ENCODE measurements at regions not wholly inside any gene's neighbourhood (a gene's known extent, or its start where the extent isn't known, plus 50 kb on each side); places are given as distances from the start of the nearest gene placed in this dataset.

DNA sequence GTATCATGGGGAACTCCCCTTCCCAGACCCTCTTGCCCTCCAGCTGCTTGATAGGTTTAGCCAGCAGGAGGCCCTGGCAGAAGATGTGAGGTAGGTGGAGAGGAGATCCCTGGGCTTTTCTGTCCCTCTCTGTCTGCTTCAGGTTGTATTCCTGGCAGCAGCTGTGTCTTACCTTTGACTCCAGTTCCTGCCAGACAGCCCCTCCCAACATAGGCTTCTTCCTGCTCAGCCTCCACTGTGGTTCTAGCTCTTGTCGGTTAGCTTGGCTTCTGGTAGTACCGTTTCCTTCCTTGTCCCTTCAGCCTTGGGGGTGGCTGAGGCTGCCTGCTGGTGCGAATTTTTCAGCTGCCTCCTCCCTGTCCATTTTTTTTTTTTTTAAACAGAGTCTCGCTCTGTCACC lies 215.7 kb upstream of the CRY1 start:
- Histone ChIP-seq H2AFZ (ENCODE audit: low read depth, low read length) (no peak overlapping the region), H2AK5ac (ENCODE audit: low read length, severe bottlenecking) (no peak overlapping the region), H3K4me3 (ENCODE audit: insufficient read depth in 1 of 2, low read depth in 1 of 2, low read length in 2 of 2) (no peak overlapping the region), H3K4me1 (ENCODE audit: control insufficient read depth, insufficient read depth, low read depth, low read length) (peaks cover 2% of the 10 kb centered on the region), H3K4ac (ENCODE audit: low read depth in 1 of 2, low read length in 2 of 2) (no peak overlapping the region), H4K8ac (ENCODE audit: low read length) (no peak overlapping the region), H3K9ac (ENCODE audit: low read length) (no peak overlapping the region), H3K27me3 (ENCODE audit: control insufficient read depth in 1 of 2, insufficient read depth in 1 of 2, low read length in 2 of 2) (peaks cover 11 to 42% of the 10 kb centered on the region in 2 experiments), H2BK12ac (ENCODE audit: low read length in 2 of 2) (no peak overlapping the region), H3K36me3 (ENCODE audit: control insufficient read depth in 1 of 2, insufficient read depth in 2 of 2, low read depth in 1 of 2, low read length in 2 of 2) (no peaks in the 10 kb centered on the region), H3K4me2 (ENCODE audit: low read length, poor library complexity, severe bottlenecking) (no peak overlapping the region), H3K18ac (ENCODE audit: low read depth in 1 of 2, low read length in 2 of 2) (no peak overlapping the region), H3K79me1 (replicated peaks; ENCODE audit: low read length, poor library complexity, severe bottlenecking) (no peaks in the 10 kb centered on the region), H2BK5ac (ENCODE audit: low read depth, low read length, poor library complexity, severe bottlenecking) (no peak overlapping the region), H2BK120ac (ENCODE audit: low read depth, low read length) (no peak overlapping the region), H4K91ac (ENCODE audit: low read length) (no peak overlapping the region), H3K27ac (ENCODE audit: low read length, poor library complexity, severe bottlenecking) (no peak overlapping the region), H3K14ac (ENCODE audit: low read length in 2 of 2) (no peak overlapping the region), H3K23ac (ENCODE audit: low read length in 2 of 2) (no peak overlapping the region), H3K9me3 (ENCODE audit: control insufficient read depth, low read length) (no peaks in the 10 kb centered on the region), H2BK15ac (ENCODE audit: low read depth, poor library complexity, severe bottlenecking) (no peak overlapping the region)
- no peak for DNase-seq
- 83% methylated on average over 4 of the region's 4 CpGs for WGBS

DNA sequence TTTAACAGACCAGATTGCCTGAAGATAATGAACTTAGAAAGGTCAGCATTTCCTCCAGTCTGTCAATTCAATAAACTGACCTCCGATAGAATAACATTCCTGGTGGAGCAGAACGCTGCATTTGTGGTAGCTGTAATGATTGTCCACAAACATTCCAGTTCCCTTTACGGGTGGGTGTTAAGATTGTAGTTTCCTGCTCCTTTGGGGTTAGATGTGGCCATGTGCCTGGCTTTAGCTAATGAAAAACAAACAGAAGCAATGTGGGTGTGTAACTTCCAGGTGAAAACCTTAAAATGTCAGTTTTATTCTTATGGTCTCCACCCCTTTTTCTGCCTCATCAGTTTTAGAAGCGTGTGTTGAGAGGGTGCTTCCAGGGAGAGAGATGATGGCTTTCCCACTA lies 217.3 kb upstream of the CRY1 start:
- Histone ChIP-seq H3K36me3 (ENCODE audit: control insufficient read depth in 1 of 2, insufficient read depth in 2 of 2, low read depth in 1 of 2, low read length in 2 of 2) (no peaks in the 10 kb centered on the region), H4K91ac (ENCODE audit: low read length) (no peak overlapping the region), H3K79me1 (replicated peaks; ENCODE audit: low read length, poor library complexity, severe bottlenecking) (no peaks in the 10 kb centered on the region), H2BK5ac (ENCODE audit: low read depth, low read length, poor library complexity, severe bottlenecking) (no peak overlapping the region), H3K9ac (ENCODE audit: low read length) (no peak overlapping the region), H2AFZ (ENCODE audit: low read depth, low read length) (no peak overlapping the region), H3K14ac (ENCODE audit: low read length in 2 of 2) (no peak overlapping the region), H3K4ac (ENCODE audit: low read depth in 1 of 2, low read length in 2 of 2) (no peak overlapping the region), H3K18ac (ENCODE audit: low read depth in 1 of 2, low read length in 2 of 2) (no peak overlapping the region), H2BK120ac (ENCODE audit: low read depth, low read length) (no peak overlapping the region), H3K27ac (ENCODE audit: low read length, poor library complexity, severe bottlenecking) (no peak overlapping the region), H3K4me2 (ENCODE audit: low read length, poor library complexity, severe bottlenecking) (no peak overlapping the region), H2BK15ac (ENCODE audit: low read depth, poor library complexity, severe bottlenecking) (no peak overlapping the region), H3K27me3 (ENCODE audit: control insufficient read depth in 1 of 2, insufficient read depth in 1 of 2, low read length in 2 of 2) (peaks cover 25 to 58% of the 10 kb centered on the region in 2 experiments), H3K9me3 (ENCODE audit: control insufficient read depth, low read length) (no peaks in the 10 kb centered on the region), H2BK12ac (ENCODE audit: low read length in 2 of 2) (no peak overlapping the region), H3K23ac (ENCODE audit: low read length in 2 of 2) (no peak overlapping the region), H3K4me3 (ENCODE audit: insufficient read depth in 1 of 2, low read depth in 1 of 2, low read length in 2 of 2) (no peak overlapping the region), H2AK5ac (ENCODE audit: low read length, severe bottlenecking) (no peak overlapping the region), H4K8ac (ENCODE audit: low read length) (no peak overlapping the region), H3K4me1 (ENCODE audit: control insufficient read depth, insufficient read depth, low read depth, low read length) (no peaks in the 10 kb centered on the region)
- WGBS, result 60% methylated on average over 4 of the region's 4 CpGs
- DNase-seq, result no peak

DNA sequence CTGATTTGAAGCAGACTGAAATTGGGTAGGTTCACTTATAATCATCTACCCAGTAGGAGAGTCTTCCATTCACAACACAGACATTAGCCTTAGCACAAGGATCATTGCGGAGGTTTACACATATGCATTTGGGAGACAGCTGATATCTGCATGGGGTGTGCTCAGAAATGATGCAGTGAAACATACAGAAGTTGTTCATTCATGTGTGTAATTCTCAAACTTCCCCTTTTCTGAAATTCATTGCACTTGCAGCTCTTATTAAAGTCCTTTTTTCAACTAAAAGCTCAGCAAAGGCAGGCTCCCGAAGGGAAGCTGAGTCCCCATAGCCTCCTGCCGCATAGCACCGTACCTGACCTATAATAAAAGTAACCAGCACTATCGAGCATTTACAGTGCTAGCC lies 218.3 kb upstream of the CRY1 start:
- Histone ChIP-seq H3K79me1 (replicated peaks; ENCODE audit: low read length, poor library complexity, severe bottlenecking) (no peaks in the 10 kb centered on the region), H4K8ac (ENCODE audit: low read length) (no peak overlapping the region), H3K4ac (ENCODE audit: low read depth in 1 of 2, low read length in 2 of 2) (no peak overlapping the region), H3K4me1 (ENCODE audit: control insufficient read depth, insufficient read depth, low read depth, low read length) (no peaks in the 10 kb centered on the region), H3K14ac (ENCODE audit: low read length in 2 of 2) (no peak overlapping the region), H3K18ac (ENCODE audit: low read depth in 1 of 2, low read length in 2 of 2) (no peak overlapping the region), H3K23ac (ENCODE audit: low read length in 2 of 2) (no peak overlapping the region), H3K27ac (ENCODE audit: low read length, poor library complexity, severe bottlenecking) (no peak overlapping the region), H2BK15ac (ENCODE audit: low read depth, poor library complexity, severe bottlenecking) (no peak overlapping the region), H2AK5ac (ENCODE audit: low read length, severe bottlenecking) (no peak overlapping the region), H3K9me3 (ENCODE audit: control insufficient read depth, low read length) (no peaks in the 10 kb centered on the region), H4K91ac (ENCODE audit: low read length) (no peak overlapping the region), H2BK5ac (ENCODE audit: low read depth, low read length, poor library complexity, severe bottlenecking) (no peak overlapping the region), H3K36me3 (ENCODE audit: control insufficient read depth in 1 of 2, insufficient read depth in 2 of 2, low read depth in 1 of 2, low read length in 2 of 2) (no peaks in the 10 kb centered on the region), H3K4me3 (ENCODE audit: insufficient read depth in 1 of 2, low read depth in 1 of 2, low read length in 2 of 2) (no peak overlapping the region), H3K9ac (ENCODE audit: low read length) (no peak overlapping the region), H2AFZ (ENCODE audit: low read depth, low read length) (no peak overlapping the region), H2BK120ac (ENCODE audit: low read depth, low read length) (no peak overlapping the region), H2BK12ac (ENCODE audit: low read length in 2 of 2) (no peak overlapping the region), H3K27me3 (ENCODE audit: control insufficient read depth in 1 of 2, insufficient read depth in 1 of 2, low read length in 2 of 2) (peaks cover 27 to 65% of the 10 kb centered on the region in 2 experiments), H3K4me2 (ENCODE audit: low read length, poor library complexity, severe bottlenecking) (no peak overlapping the region)
- 86% methylated on average over 5 of the region's 5 CpGs for WGBS
- no peak for DNase-seq

DNA sequence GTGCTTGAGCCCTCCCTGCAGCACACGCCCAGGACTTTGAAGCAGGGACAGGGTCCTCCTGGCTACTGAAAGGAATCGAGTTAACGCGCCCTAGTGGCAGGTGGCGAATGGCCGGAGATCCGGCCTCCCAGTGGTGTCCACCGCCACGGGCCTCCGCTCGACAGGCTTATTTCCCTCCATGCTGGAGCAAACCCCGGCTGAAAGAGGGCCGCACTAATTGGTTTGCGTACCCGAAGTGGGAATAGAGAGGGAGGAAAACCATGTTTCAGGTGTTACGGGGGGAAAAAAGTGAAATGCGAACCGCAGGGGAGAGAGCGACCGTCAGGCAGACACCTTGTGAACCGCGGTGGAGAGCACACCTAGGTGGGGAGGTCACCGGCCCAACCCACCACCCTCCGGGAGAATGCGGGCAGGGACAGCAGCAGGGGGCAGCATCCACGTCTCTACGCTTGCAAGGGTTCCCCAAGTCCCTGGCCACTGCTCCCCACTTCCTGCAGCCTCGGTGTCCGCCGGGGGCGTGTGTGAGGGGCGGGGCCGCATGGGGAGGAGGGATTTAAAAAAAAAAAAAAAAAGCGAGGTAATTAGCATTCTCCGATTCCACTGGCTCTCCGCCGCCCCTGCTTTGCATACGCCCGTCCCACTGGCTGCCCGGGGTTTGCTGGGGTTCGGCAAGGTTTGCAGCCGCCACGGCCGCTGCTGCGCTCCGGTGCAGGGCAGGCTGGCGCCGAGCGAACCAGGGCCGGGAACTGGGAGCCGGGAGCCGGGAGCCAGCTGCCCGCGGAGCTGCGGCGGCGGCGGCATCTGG lies 224.6 kb upstream of the CRY1 start:
- Histone ChIP-seq H3K27ac (ENCODE audit: low read length, poor library complexity, severe bottlenecking) (no peak overlapping the region), H3K9me3 (ENCODE audit: control insufficient read depth, low read length) (no peaks in the 10 kb centered on the region), H3K4me3 (ENCODE audit: insufficient read depth in 1 of 2, low read depth in 1 of 2, low read length in 2 of 2) (peak overlapping the region; percentile 53 to 76), H4K91ac (ENCODE audit: low read length) (no peak overlapping the region), H2AFZ (ENCODE audit: low read depth, low read length) (no peak overlapping the region), H4K8ac (ENCODE audit: low read length) (no peak overlapping the region), H3K79me1 (replicated peaks; ENCODE audit: low read length, poor library complexity, severe bottlenecking) (peaks cover 7% of the 10 kb centered on the region), H3K36me3 (ENCODE audit: control insufficient read depth in 1 of 2, insufficient read depth in 2 of 2, low read depth in 1 of 2, low read length in 2 of 2) (no peaks in the 10 kb centered on the region), H3K4ac (ENCODE audit: low read depth in 1 of 2, low read length in 2 of 2) (no peak overlapping the region), H3K4me1 (ENCODE audit: control insufficient read depth, insufficient read depth, low read depth, low read length) (peaks cover 27% of the 10 kb centered on the region), H2BK5ac (ENCODE audit: low read depth, low read length, poor library complexity, severe bottlenecking) (no peak overlapping the region), H3K27me3 (ENCODE audit: control insufficient read depth in 1 of 2, insufficient read depth in 1 of 2, low read length in 2 of 2) (peaks cover 36 to 74% of the 10 kb centered on the region in 2 experiments), H3K18ac (ENCODE audit: low read depth in 1 of 2, low read length in 2 of 2) (no peak overlapping the region), H3K14ac (ENCODE audit: low read length in 2 of 2) (no peak overlapping the region), H2BK12ac (ENCODE audit: low read length in 2 of 2) (no peak overlapping the region), H3K9ac (ENCODE audit: low read length) (peak overlapping the region; percentile 38), H3K23ac (ENCODE audit: low read length in 2 of 2) (no peak overlapping the region), H3K4me2 (ENCODE audit: low read length, poor library complexity, severe bottlenecking) (peak overlapping the region; percentile 100), H2BK120ac (ENCODE audit: low read depth, low read length) (peak overlapping the region; percentile 34), H2AK5ac (ENCODE audit: low read length, severe bottlenecking) (no peak overlapping the region), H2BK15ac (ENCODE audit: low read depth, poor library complexity, severe bottlenecking) (no peak overlapping the region)
- peak; percentile 72 for DNase-seq
- WGBS, result 3% methylated on average over 53 of the region's 58 CpGs

All from mesenchymal stem cell (in vitro differentiated cells and primary cell).